IMR-90 (cell line): ENCODE measurements at regions not wholly inside any gene's neighbourhood (a gene's known extent, or its start where the extent isn't known, plus 50 kb on each side); places are given as distances from the start of the nearest gene placed in this dataset.

Experiments
- ATAC-seq: fragments of 200-7000 bp; cut with Tn5 transposase; 2 replicates; pipeline ENCODE4 v1.9.1; 2020; ENCODE audit warnings: low read depth, mild to moderate bottlenecking, moderate library complexity
- BruUV-seq: library from RNA; stranded (reverse); fragments of 400-500 nt; replicated peaks from 2 replicates; lab custom pipeline; 2021; lab: Mats Ljungman, UMichigan
- CTCF ChIA-PET: fragments of 300-600 bp; formaldehyde crosslinking; extraction: SDS; loops from one replicate; lab custom pipeline; 2021; ENCODE audit warnings: antibody characterized with exemption; lab: Yijun Ruan, JAX
- POLR2A ChIA-PET: fragments of 300-600 bp; sonication (Branson Sonifier 250); formaldehyde crosslinking; loops from one replicate; lab custom pipeline; 2022; ENCODE audit warnings: antibody characterized with exemption; ENCODE audit not compliant: unreplicated experiment; lab: Charles Lee
- DNase-seq: peaks from one replicate; pipeline ENCODE4 v3.0.0; 2013
- H2AFZ ChIP-seq: replicated peaks from 2 replicates; pipeline ENCODE3; 2013; ENCODE audit warnings: low read length, mild to moderate bottlenecking; ENCODE audit not compliant: poor library complexity
- H2AK5ac ChIP-seq: 2 replicates; pipeline ENCODE4 v1.6.1; 2013; ENCODE audit warnings: low read depth, low read length, inconsistent platforms
- H2AK9ac ChIP-seq: replicated peaks from 2 replicates; pipeline ENCODE3; 2013; ENCODE audit warnings: mild to moderate bottlenecking, low read depth, low read length, moderate library complexity; ENCODE audit not compliant: poor library complexity
- H2BK120ac ChIP-seq: 2 replicates; pipeline ENCODE4 v1.6.1; 2013; ENCODE audit warnings: low read depth, low read length, inconsistent platforms
- H2BK15ac ChIP-seq: 3 replicates; pipeline ENCODE4 v1.6.1; 2013; ENCODE audit warnings: low read depth, low read length, inconsistent platforms
- H2BK20ac ChIP-seq: 2 replicates; pipeline ENCODE4 v1.6.1; 2013; ENCODE audit warnings: low read depth, mild to moderate bottlenecking, inconsistent platforms, low read length, moderate library complexity
- H2BK5ac ChIP-seq: 2 replicates; pipeline ENCODE4 v1.6.1; 2013; ENCODE audit warnings: mild to moderate bottlenecking, low read depth, low read length, inconsistent platforms; ENCODE audit not compliant: poor library complexity, severe bottlenecking
- H3K14ac ChIP-seq: replicated peaks from 2 replicates; pipeline ENCODE4 v1.6.1; 2013; ENCODE audit warnings: low read depth, low read length, inconsistent platforms
- H3K18ac ChIP-seq: 2 replicates; pipeline ENCODE4 v1.6.1; 2013; ENCODE audit warnings: low read depth, low read length, control low read depth
- H3K23ac ChIP-seq: 2 replicates; pipeline ENCODE4 v1.6.1; 2013; ENCODE audit warnings: low read depth, low read length, inconsistent platforms
- H3K27ac ChIP-seq: 2 replicates; pipeline ENCODE4 v1.5.1; 2013; ENCODE audit warnings: mild to moderate bottlenecking, control low read depth, low read length; ENCODE audit not compliant: insufficient read depth
- H3K27me3 ChIP-seq: 2 replicates; pipeline ENCODE4 v1.6.1; 2013; ENCODE audit warnings: low read length; ENCODE audit not compliant: control insufficient read depth, insufficient read depth
- H3K36me3 ChIP-seq: 2 replicates; pipeline ENCODE4 v1.6.1; 2013; ENCODE audit warnings: low read length, mixed read lengths; ENCODE audit not compliant: control insufficient read depth, insufficient read depth
- H3K4ac ChIP-seq: 2 replicates; pipeline ENCODE4 v1.6.1; 2013; ENCODE audit warnings: low read depth, low read length, inconsistent platforms
- H3K4me1 ChIP-seq: 2 replicates; pipeline ENCODE4 v1.6.1; 2013; ENCODE audit warnings: low read length, mixed read lengths; ENCODE audit not compliant: control insufficient read depth, insufficient read depth
- H3K4me2 ChIP-seq: 2 replicates; pipeline ENCODE4 v1.6.1; 2013; ENCODE audit warnings: low read depth, mild to moderate bottlenecking, control low read depth, low read length, moderate library complexity
- H3K4me3 ChIP-seq: 2 replicates; pipeline ENCODE4 v1.5.1; 2013; ENCODE audit warnings: low read depth, mild to moderate bottlenecking, control low read depth, low read length, moderate library complexity; ENCODE audit not compliant: insufficient read depth
- H3K56ac ChIP-seq: 2 replicates; pipeline ENCODE4 v1.6.1; 2013; ENCODE audit warnings: low read length, inconsistent platforms; ENCODE audit not compliant: insufficient read depth; ENCODE audit errors: extremely low read depth
- H3K79me1 ChIP-seq, 2 experiments: 2 replicates each; pipeline ENCODE4 v1.6.1; 2013; ENCODE audit warnings: low read length in 2 of 2, inconsistent platforms in 1 of 2, low read depth in 1 of 2
- H3K9ac ChIP-seq: 2 replicates; pipeline ENCODE4 v1.6.1; 2013; ENCODE audit warnings: low read depth, low read length, control low read depth
- H3K9me1 ChIP-seq: 2 replicates; pipeline ENCODE4 v1.6.1; 2013; ENCODE audit warnings: low read length, inconsistent platforms; ENCODE audit not compliant: insufficient read depth
- H3K9me3 ChIP-seq: 2 replicates; pipeline ENCODE4 v1.6.1; 2013; ENCODE audit warnings: low read length; ENCODE audit not compliant: control insufficient read depth, insufficient read depth
- H4K20me1 ChIP-seq: 2 replicates; pipeline ENCODE4 v1.6.1; 2013; ENCODE audit warnings: low read length, inconsistent platforms; ENCODE audit not compliant: insufficient read depth
- H4K5ac ChIP-seq: 2 replicates; pipeline ENCODE4 v1.6.1; 2013; ENCODE audit warnings: mild to moderate bottlenecking, low read depth, low read length, control low read depth
- H4K8ac ChIP-seq, 2 experiments: 2 replicates each; pipeline ENCODE4 v1.6.1; 2013; ENCODE audit warnings: low read depth in 2 of 2, low read length in 2 of 2, control low read depth in 1 of 2, inconsistent platforms in 1 of 2
- H4K91ac ChIP-seq: 2 replicates; pipeline ENCODE4 v1.6.1; 2013; ENCODE audit warnings: low read depth, low read length, inconsistent platforms; ENCODE audit not compliant: insufficient read depth
- BHLHE40 ChIP-seq: fragments of 150-350 bp; IDR thresholded peaks from 2 replicates; pipeline ENCODE4 v1.6.1; 2016; ENCODE audit warnings: mild to moderate bottlenecking, low read depth, low read length
- CTCF ChIP-seq: conservative IDR thresholded peaks from 2 replicates; pipeline ENCODE4 v1.5.1; 2012; ENCODE audit warnings: mild to moderate bottlenecking, low read depth, low read length, improper control_type of control experiment
- FOS ChIP-seq: fragments of 150-350 bp; IDR thresholded peaks from 2 replicates; pipeline ENCODE4 v1.6.1; 2016; ENCODE audit warnings: low read depth, low read length
- MAFK ChIP-seq: IDR thresholded peaks from 2 replicates; pipeline ENCODE4 v1.6.1; 2012; ENCODE audit warnings: low read depth, low read length, improper control_type of control experiment
- MAZ ChIP-seq: IDR thresholded peaks from 2 replicates; pipeline ENCODE4 v1.6.1; 2012; ENCODE audit warnings: low read depth, mild to moderate bottlenecking, low read length, improper control_type of control experiment, moderate library complexity, borderline replicate concordance
- MXI1 ChIP-seq: IDR thresholded peaks from 2 replicates; pipeline ENCODE4 v1.6.1; 2012; ENCODE audit warnings: low read depth, mild to moderate bottlenecking, low read length, moderate library complexity, borderline replicate concordance
- NFE2L2 ChIP-seq: fragments of 150-350 bp; IDR thresholded peaks from 2 replicates; pipeline ENCODE4 v1.6.1; 2016; ENCODE audit warnings: low read depth, mild to moderate bottlenecking, low read length
- RAD21 ChIP-seq: IDR thresholded peaks from 2 replicates; pipeline ENCODE4 v1.6.1; 2012; ENCODE audit warnings: low read length, improper control_type of control experiment
- RFX5 ChIP-seq: IDR thresholded peaks from 2 replicates; pipeline ENCODE4 v1.8.0; 2012; ENCODE audit warnings: low read depth, mild to moderate bottlenecking, low read length, moderate library complexity
- WGBS, 2 experiments: methylation state at CpG; one replicate each; pipeline versions ENCODE4 v1.1.5 to v1.1.7; 2013; ENCODE audit warnings: missing lambda C conversion rate in 2 of 2; ENCODE audit not compliant: insufficient read length in 1 of 2; ENCODE audit errors: extremely low coverage in 2 of 2; 5-methylcytosine and 5-hydroxymethylcytosine counted together
- dilution Hi-C: fragments of 300-500 bp; cut with HindIII; formaldehyde crosslinking; loops from one replicate; pipeline ENCODE4 v1.14.3; 2018; ENCODE audit warnings: low sequenced_read_pairs; ENCODE audit not compliant: unreplicated experiment
- in situ Hi-C: fragments of 300-500 bp; cut with MboI; formaldehyde crosslinking; loops from 3 replicates; pipeline ENCODE4 v1.14.3; 2019; ENCODE audit warnings: low sequenced_read_pairs, inconsistent platforms, mixed read lengths
- intact Hi-C: fragments of 100-400 bp; cut with micrococcal nuclease; formaldehyde crosslinking; loops from 2 replicates; pipeline ENCODE4 v1.10.0; 2022

GRCh38 chr7:91343996-91344629, 79.9 kb downstream of the FZD1 start:
- H3K27me3 ChIP-seq, result peaks cover 15% of the 10 kb centered on the region
- H4K20me1 ChIP-seq, result no peaks in the 10 kb centered on the region
- CTCF ChIA-PET, result no interaction called here

More at GRCh38 chr7:91343996-91344629, 79.9 kb downstream of the FZD1 start:
- no TSS peak for BruUV-seq
- POLR2A ChIA-PET, result no interaction called here
- no peak overlapping the region for H3K4me3 ChIP-seq
- no peak overlapping the region for H2BK15ac ChIP-seq
- intact Hi-C loops, result no loop called here
- no peaks in the 10 kb centered on the region for H3K9me3 ChIP-seq
- ATAC-seq (no peak), DNase-seq (no peak)
- no peak overlapping the region for H2BK120ac ChIP-seq
- H3K27ac ChIP-seq, result no peak overlapping the region
- dilution Hi-C loops, result no loop called here
- H3K79me1 ChIP-seq, result no peaks in the 10 kb centered on the region
- H3K9ac ChIP-seq, result no peak overlapping the region
- in situ Hi-C loops, result no loop called here
- no peaks in the 10 kb centered on the region for H3K36me3 ChIP-seq
- H3K18ac ChIP-seq, result no peak overlapping the region
- no peak overlapping the region for H4K5ac ChIP-seq
- no peak overlapping the region for H3K14ac ChIP-seq
- H2AFZ ChIP-seq, result no peak overlapping the region
- H2BK20ac ChIP-seq, result no peak overlapping the region
- H3K4ac ChIP-seq, result no peak overlapping the region
- H2BK5ac ChIP-seq, result no peak overlapping the region
- no peak overlapping the region for H3K56ac ChIP-seq
- no CpG with 5 or more reads among the region's 6 CpGs for WGBS, 2 experiments
- H4K8ac ChIP-seq, result no peak overlapping the region
- H2AK9ac ChIP-seq, result no peak overlapping the region
- H3K9me1 ChIP-seq, result no peaks in the 10 kb centered on the region
- H3K23ac ChIP-seq, result no peak overlapping the region
- no peak for TF ChIP-seq FOS
- no peak for TF ChIP-seq MAZ
- TF ChIP-seq MAFK, result no peak
- TF ChIP-seq BHLHE40, result no peak
- TF ChIP-seq NFE2L2, result no peak
- TF ChIP-seq CTCF, result no peak
- TF ChIP-seq RFX5, result no peak
- TF ChIP-seq MXI1, result no peak
- no peak for TF ChIP-seq RAD21
- H2AK5ac ChIP-seq, result no peak overlapping the region
- H4K91ac ChIP-seq, result no peak overlapping the region
- no peak overlapping the region for H3K4me2 ChIP-seq
- no peaks in the 10 kb centered on the region; the same call in 1 of the 2 replicates for H3K4me1 ChIP-seq
